ENCODE measurements at regions not wholly inside any gene's neighbourhood (a gene's known extent, or its start where the extent isn't known, plus 50 kb on each side); places are given as distances from the start of the nearest gene placed in this dataset.

GRCh38 chr14:97329701-97330100, 532.5 kb downstream of the VRK1 start:
- FAIRE-seq, result no peak
- TF ChIP-seq SPI1 (IDR thresholded peaks at IDR 0.05; ENCODE audit: low read depth, low read length) (no peak), POU2F2 (IDR thresholded peaks at IDR 0.05; ENCODE audit: low read depth, low read length) (no peak), TAF1 (IDR thresholded peaks at IDR 0.05; ENCODE audit: low read depth, low read length) (no peak), POLR2AphosphoS5 (IDR thresholded peaks at IDR 0.05; ENCODE audit: low read depth, low read length) (no peak), POLR2A (IDR thresholded peaks at IDR 0.05; ENCODE audit: low read depth, low read length) (no peak), PAX5 (IDR thresholded peaks at IDR 0.05; ENCODE audit: insufficient read depth, low read length, severe bottlenecking) (no peak)
- DNase-seq (ENCODE audit: insufficient read length, low spot score), result no peak

DNA sequence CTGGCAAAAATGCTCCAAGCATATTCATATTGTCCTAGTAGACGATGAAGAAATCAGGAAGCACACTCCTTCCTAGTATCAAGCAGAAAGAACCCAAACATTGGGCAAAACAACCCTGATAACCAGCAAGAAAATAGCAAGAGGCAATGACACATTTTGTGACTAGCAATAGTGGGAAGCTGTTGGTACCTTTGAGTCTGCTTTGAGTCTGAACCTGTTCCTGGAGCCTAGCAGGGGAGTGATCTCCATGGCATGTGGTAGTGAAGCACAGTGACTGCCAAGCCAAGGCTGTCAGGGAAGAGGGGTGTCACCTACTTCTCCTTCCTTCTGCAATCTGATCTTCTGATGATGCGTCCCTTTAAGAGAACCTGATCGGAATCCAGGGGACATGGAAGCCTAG, 533.9 kb downstream of the VRK1 start:
- FAIRE-seq, result peak; percentile 13
- TF ChIP-seq POU2F2 (IDR thresholded peaks at IDR 0.05; ENCODE audit: low read depth, low read length) (no peak), SPI1 (IDR thresholded peaks at IDR 0.05; ENCODE audit: low read depth, low read length) (no peak), POLR2AphosphoS5 (IDR thresholded peaks at IDR 0.05; ENCODE audit: low read depth, low read length) (no peak), PAX5 (IDR thresholded peaks at IDR 0.05; ENCODE audit: insufficient read depth, low read length, severe bottlenecking) (no peak), POLR2A (IDR thresholded peaks at IDR 0.05; ENCODE audit: low read depth, low read length) (no peak), TAF1 (IDR thresholded peaks at IDR 0.05; ENCODE audit: low read depth, low read length) (no peak)
- no peak for DNase-seq (ENCODE audit: insufficient read length, low spot score)

DNA sequence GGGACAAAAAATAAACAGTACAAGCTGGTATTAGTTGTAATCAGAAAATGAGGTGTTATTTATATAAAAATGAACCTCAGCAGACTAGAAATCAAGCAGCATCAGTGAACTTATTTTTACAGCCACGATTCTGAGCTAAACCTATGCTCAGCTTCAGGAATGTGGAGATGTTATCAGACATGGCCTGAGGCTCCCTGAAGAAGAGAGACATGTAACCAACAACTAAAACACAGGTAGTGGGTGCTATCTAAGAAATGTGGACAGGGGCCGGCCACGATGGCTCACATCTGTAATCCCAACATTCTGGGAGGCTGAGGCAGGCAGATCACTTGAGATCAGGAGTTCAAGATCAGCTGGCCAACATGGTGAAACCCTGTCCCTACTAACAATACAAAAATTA, 534.3 kb downstream of the VRK1 start:
- DNase-seq (ENCODE audit: insufficient read length, low spot score) (no peak), FAIRE-seq (no peak)
- TF ChIP-seq POLR2AphosphoS5 (IDR thresholded peaks at IDR 0.05; ENCODE audit: low read depth, low read length), result no peak
- no peak for TF ChIP-seq POLR2A (IDR thresholded peaks at IDR 0.05; ENCODE audit: low read depth, low read length)
- no peak for TF ChIP-seq SPI1 (IDR thresholded peaks at IDR 0.05; ENCODE audit: low read depth, low read length)
- TF ChIP-seq TAF1 (IDR thresholded peaks at IDR 0.05; ENCODE audit: low read depth, low read length), result no peak
- no peak for TF ChIP-seq PAX5 (IDR thresholded peaks at IDR 0.05; ENCODE audit: insufficient read depth, low read length, severe bottlenecking)
- TF ChIP-seq POU2F2 (IDR thresholded peaks at IDR 0.05; ENCODE audit: low read depth, low read length), result no peak

GRCh38 chr14:97336179-97336578, 539.0 kb downstream of the VRK1 start:
- TF ChIP-seq POLR2A (IDR thresholded peaks at IDR 0.05; ENCODE audit: low read depth, low read length) (no peak), POLR2AphosphoS5 (IDR thresholded peaks at IDR 0.05; ENCODE audit: low read depth, low read length) (no peak), SPI1 (IDR thresholded peaks at IDR 0.05; ENCODE audit: low read depth, low read length) (peak; percentile 35; the same call in 1 of the 2 replicates), POU2F2 (IDR thresholded peaks at IDR 0.05; ENCODE audit: low read depth, low read length) (no peak)
- FAIRE-seq (no peak), DNase-seq (ENCODE audit: insufficient read length, low spot score) (no peak)

DNA sequence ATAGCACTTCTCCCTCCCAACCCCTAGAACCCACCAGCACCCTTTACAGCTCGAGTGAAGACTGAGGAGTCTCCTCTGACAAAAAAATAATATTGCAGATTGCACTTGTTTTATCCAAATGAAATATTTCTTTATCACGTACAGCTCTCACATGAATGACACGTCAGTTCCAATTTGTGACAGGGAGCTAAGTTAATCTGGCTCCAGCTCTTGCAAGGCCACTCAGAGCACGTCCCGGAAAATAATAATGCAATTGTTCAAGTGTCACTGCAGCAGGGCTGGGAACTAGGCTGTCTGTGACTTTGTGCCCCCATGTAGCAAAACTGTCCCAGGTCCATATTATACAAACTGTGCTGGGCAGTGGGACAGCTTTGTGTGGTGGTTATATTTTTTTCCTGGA, 539.6 kb downstream of the VRK1 start:
- no peak for TF ChIP-seq POU2F2 (IDR thresholded peaks at IDR 0.05; ENCODE audit: low read depth, low read length)
- TF ChIP-seq PAX5 (IDR thresholded peaks at IDR 0.05; ENCODE audit: insufficient read depth, low read length, severe bottlenecking), result no peak
- no peak for TF ChIP-seq SPI1 (IDR thresholded peaks at IDR 0.05; ENCODE audit: low read depth, low read length)
- no peak for TF ChIP-seq TAF1 (IDR thresholded peaks at IDR 0.05; ENCODE audit: low read depth, low read length)
- TF ChIP-seq POLR2A (IDR thresholded peaks at IDR 0.05; ENCODE audit: low read depth, low read length), result no peak
- TF ChIP-seq POLR2AphosphoS5 (IDR thresholded peaks at IDR 0.05; ENCODE audit: low read depth, low read length), result no peak
- DNase-seq (ENCODE audit: insufficient read length, low spot score) (no peak), FAIRE-seq (no peak)

GRCh38 chr14:97337267-97337666, 540.1 kb downstream of the VRK1 start:
- no peak for DNase-seq (ENCODE audit: insufficient read length, low spot score)
- FAIRE-seq, result no peak
- TF ChIP-seq PAX5 (IDR thresholded peaks at IDR 0.05; ENCODE audit: insufficient read depth, low read length, severe bottlenecking), result no peak
- no peak for TF ChIP-seq SPI1 (IDR thresholded peaks at IDR 0.05; ENCODE audit: low read depth, low read length)
- no peak for TF ChIP-seq TAF1 (IDR thresholded peaks at IDR 0.05; ENCODE audit: low read depth, low read length)
- no peak for TF ChIP-seq POU2F2 (IDR thresholded peaks at IDR 0.05; ENCODE audit: low read depth, low read length)
- no peak for TF ChIP-seq POLR2A (IDR thresholded peaks at IDR 0.05; ENCODE audit: low read depth, low read length)

- TF ChIP-seq POU2F2 (IDR thresholded peaks at IDR 0.05; ENCODE audit: low read depth, low read length), result no peak
- no peak for TF ChIP-seq POLR2AphosphoS5 (IDR thresholded peaks at IDR 0.05; ENCODE audit: low read depth, low read length)
- TF ChIP-seq SPI1 (IDR thresholded peaks at IDR 0.05; ENCODE audit: low read depth, low read length), result no peak
- TF ChIP-seq POLR2A (IDR thresholded peaks at IDR 0.05; ENCODE audit: low read depth, low read length), result no peak
- TF ChIP-seq TAF1 (IDR thresholded peaks at IDR 0.05; ENCODE audit: low read depth, low read length), result no peak
- TF ChIP-seq PAX5 (IDR thresholded peaks at IDR 0.05; ENCODE audit: insufficient read depth, low read length, severe bottlenecking), result no peak
- FAIRE-seq (no peak), DNase-seq (ENCODE audit: insufficient read length, low spot score) (no peak)
These were observed 540.5 kb downstream of the VRK1 start for GRCh38 chr14:97337670-97338069.

GRCh38 chr14:97344666-97345065, 547.5 kb downstream of the VRK1 start:
- no peak for DNase-seq (ENCODE audit: insufficient read length, low spot score)
- no peak for FAIRE-seq
- TF ChIP-seq TAF1 (IDR thresholded peaks at IDR 0.05; ENCODE audit: low read depth, low read length), result no peak
- no peak for TF ChIP-seq POLR2AphosphoS5 (IDR thresholded peaks at IDR 0.05; ENCODE audit: low read depth, low read length)
- TF ChIP-seq POU2F2 (IDR thresholded peaks at IDR 0.05; ENCODE audit: low read depth, low read length), result no peak
- TF ChIP-seq POLR2A (IDR thresholded peaks at IDR 0.05; ENCODE audit: low read depth, low read length), result no peak
- TF ChIP-seq SPI1 (IDR thresholded peaks at IDR 0.05; ENCODE audit: low read depth, low read length), result no peak
- TF ChIP-seq PAX5 (IDR thresholded peaks at IDR 0.05; ENCODE audit: insufficient read depth, low read length, severe bottlenecking), result no peak

DNA sequence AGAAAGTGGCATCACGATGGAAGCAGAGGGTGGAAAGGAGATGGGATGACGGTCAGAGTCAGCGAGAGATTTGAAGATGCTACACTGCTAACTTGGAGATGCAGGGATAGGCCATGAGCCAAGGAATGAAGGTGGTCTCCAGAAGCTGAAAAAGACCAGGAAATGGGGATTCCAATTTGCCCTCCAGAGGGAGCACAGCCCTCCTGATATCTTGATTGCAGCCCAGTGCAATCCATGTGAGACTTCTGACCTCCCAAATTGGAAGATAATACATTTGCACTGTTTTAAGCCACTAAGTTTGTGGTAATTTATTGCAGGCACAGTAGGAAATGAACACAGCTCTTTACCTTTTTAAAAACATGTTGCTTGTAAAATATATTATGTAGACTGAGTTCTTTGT, 549.5 kb downstream of the VRK1 start:
- TF ChIP-seq PAX5 (IDR thresholded peaks at IDR 0.05; ENCODE audit: insufficient read depth, low read length, severe bottlenecking) (no peak), TAF1 (IDR thresholded peaks at IDR 0.05; ENCODE audit: low read depth, low read length) (no peak), POLR2AphosphoS5 (IDR thresholded peaks at IDR 0.05; ENCODE audit: low read depth, low read length) (no peak), SPI1 (IDR thresholded peaks at IDR 0.05; ENCODE audit: low read depth, low read length) (no peak), POU2F2 (IDR thresholded peaks at IDR 0.05; ENCODE audit: low read depth, low read length) (no peak), POLR2A (IDR thresholded peaks at IDR 0.05; ENCODE audit: low read depth, low read length) (no peak)
- no peak for FAIRE-seq
- DNase-seq (ENCODE audit: insufficient read length, low spot score), result no peak

- DNase-seq (ENCODE audit: insufficient read length, low spot score), result no peak
- FAIRE-seq, result no peak
- TF ChIP-seq TAF1 (IDR thresholded peaks at IDR 0.05; ENCODE audit: low read depth, low read length), result no peak
- TF ChIP-seq PAX5 (IDR thresholded peaks at IDR 0.05; ENCODE audit: insufficient read depth, low read length, severe bottlenecking), result no peak
- no peak for TF ChIP-seq POU2F2 (IDR thresholded peaks at IDR 0.05; ENCODE audit: low read depth, low read length)
- no peak for TF ChIP-seq POLR2A (IDR thresholded peaks at IDR 0.05; ENCODE audit: low read depth, low read length)
- TF ChIP-seq SPI1 (IDR thresholded peaks at IDR 0.05; ENCODE audit: low read depth, low read length), result no peak
- TF ChIP-seq POLR2AphosphoS5 (IDR thresholded peaks at IDR 0.05; ENCODE audit: low read depth, low read length), result no peak
These were observed 552.3 kb downstream of the VRK1 start for GRCh38 chr14:97349463-97349862.

All from GM12891 (cell line).